Lung (tissue), 1 donor: ENCODE measurements at regions not wholly inside any gene's neighbourhood (a gene's known extent, or its start where the extent isn't known, plus 50 kb on each side); places are given as distances from the start of the nearest gene placed in this dataset. TPM values are rescaled to one million over a fixed set of nuclear protein-coding genes. Genes with fewer than 3 reads are reported as not detected.

Source experiments
- small RNA-seq: library from RNA; depleted of rRNA; stranded (forward); fragments of <200 nt; gene quantifications from one replicate; pipeline ENCODE3, GENCODE V24; 2014; ENCODE audit warnings: low replicate concordance

Small RNAs in the stretch of these regions (small RNA-seq; reads per million reads assigned to genes)
- gene AL161932.1: not detected
- not detected for gene RNU7-22P
